Memory B cell (primary cell): ENCODE measurements at regions not wholly inside any gene's neighbourhood (a gene's known extent, or its start where the extent isn't known, plus 50 kb on each side); places are given as distances from the start of the nearest gene placed in this dataset.
"Not testable (repeated sequence)": the region's sequence is repeated elsewhere in the genome, so short reads cannot be mapped to it uniquely, and the experiment has no call there.

Experiments used
- ATAC-seq: fragments of 150-1000 bp; cut with Tn5 transposase; 2 replicates; pipeline ENCODE4 v1.10.0; 2021; ENCODE audit warnings: low read depth, mild to moderate bottlenecking, moderate library complexity
- DNase-seq, 2 donors: peaks; one replicate each; pipeline ENCODE4 v3.0.0; 2022; ENCODE audit warnings: low spot score in 2 of 2
- H3K27ac Mint-ChIP-seq: one replicate; pipeline ENCODE4 v1.8.0; 2022; ENCODE audit warnings: mild to moderate bottlenecking, moderate library complexity, mixed read lengths
- H3K27me3 Mint-ChIP-seq: one replicate; pipeline ENCODE4 v1.8.0; 2022; ENCODE audit warnings: mixed read lengths
- H3K36me3 Mint-ChIP-seq: one replicate; pipeline ENCODE4 v1.8.0; 2022; ENCODE audit warnings: mild to moderate bottlenecking, mixed read lengths
- H3K4me1 Mint-ChIP-seq: one replicate; pipeline ENCODE4 v1.8.0; 2022; ENCODE audit warnings: mixed read lengths
- H3K4me3 Mint-ChIP-seq: one replicate; pipeline ENCODE4 v1.8.0; 2022; ENCODE audit warnings: mild to moderate bottlenecking, moderate library complexity, mixed read lengths
- H3K9me3 Mint-ChIP-seq: one replicate; pipeline ENCODE4 v1.8.0; 2022; ENCODE audit warnings: mixed read lengths

DNA sequence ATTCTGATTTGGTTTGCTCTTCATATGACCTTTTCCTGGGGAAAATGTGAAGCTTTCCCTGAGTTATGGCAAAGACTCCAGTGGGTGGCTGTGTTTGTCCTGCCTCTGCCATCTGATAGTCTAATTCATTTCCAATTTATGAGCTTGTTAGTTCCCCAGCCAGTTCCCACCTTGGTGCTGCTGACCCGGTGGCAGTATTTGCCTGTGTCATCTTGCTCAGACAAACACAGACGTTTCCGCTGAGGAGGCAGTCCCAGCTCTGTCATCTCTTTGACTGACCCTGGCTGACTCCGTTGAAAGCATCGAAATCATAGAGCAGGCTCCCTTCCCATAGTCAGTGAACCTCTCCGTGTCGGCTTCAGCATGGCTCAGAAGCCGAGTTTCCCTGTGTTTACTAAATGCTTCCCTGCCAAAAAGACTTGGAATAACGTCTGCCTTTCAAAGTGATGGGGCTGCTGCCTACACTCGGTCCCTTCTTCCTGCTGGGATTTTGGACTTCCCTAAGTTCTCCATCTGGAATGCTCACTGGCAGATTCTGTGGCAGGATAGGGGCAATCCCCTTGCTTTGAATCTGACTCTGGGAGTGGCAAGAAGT, 538.3 kb downstream of the NPIPA7 start:
- no peaks in the 10 kb centered on the region for H3K9me3 Mint-ChIP-seq
- H3K4me1 Mint-ChIP-seq = no peaks in the 10 kb centered on the region
- ATAC-seq (no peak), DNase-seq (no peak)
- no peak overlapping the region for H3K4me3 Mint-ChIP-seq
- H3K36me3 Mint-ChIP-seq = no peaks in the 10 kb centered on the region
- no peak overlapping the region for H3K27ac Mint-ChIP-seq
- H3K27me3 Mint-ChIP-seq = peaks cover 11% of the 10 kb centered on the region

- no peak for ATAC-seq
- Mint-ChIP-seq H3K27ac (no peak overlapping the region), H3K36me3 (no peaks in the 10 kb centered on the region), H3K9me3 (peaks cover 2% of the 10 kb centered on the region), H3K27me3 (peaks cover 8% of the 10 kb centered on the region), H3K4me3 (no peak overlapping the region), H3K4me1 (no peaks in the 10 kb centered on the region)
- no peak for DNase-seq
These were observed 544.5 kb downstream of the NPIPA7 start for GRCh38 chr16:16923479-16923878.

GRCh38 chr16:16924613-16925012, 545.7 kb downstream of the NPIPA7 start:
- ATAC-seq (no peak), DNase-seq (no peak)
- Mint-ChIP-seq H3K36me3 (no peaks in the 10 kb centered on the region), H3K9me3 (peaks cover 2% of the 10 kb centered on the region), H3K27me3 (peaks cover 7% of the 10 kb centered on the region), H3K4me1 (no peaks in the 10 kb centered on the region), H3K4me3 (no peak overlapping the region), H3K27ac (no peak overlapping the region)

DNA sequence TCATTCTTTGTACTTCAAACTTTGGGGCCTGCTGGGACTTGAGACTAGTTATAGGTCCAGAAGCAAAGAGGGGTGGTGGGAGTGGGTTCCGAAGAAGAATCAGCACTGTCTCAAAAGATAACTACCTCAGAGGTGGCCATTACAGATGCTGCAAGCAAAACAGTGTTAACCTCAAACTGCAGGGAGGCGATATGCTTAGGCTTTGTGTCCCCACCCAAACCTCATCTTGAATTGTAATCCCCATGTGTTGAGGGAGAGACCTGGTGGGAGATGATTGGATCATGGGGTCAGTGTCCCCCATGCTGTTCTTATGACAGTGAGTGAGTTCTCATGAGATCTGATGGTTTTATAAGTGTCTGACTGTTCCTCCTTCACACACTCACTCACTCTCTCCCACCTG, 545.3 kb downstream of the XYLT1 start:
- peaks cover 4% of the 10 kb centered on the region for H3K27me3 Mint-ChIP-seq
- H3K4me1 Mint-ChIP-seq = no peaks in the 10 kb centered on the region
- H3K27ac Mint-ChIP-seq = no peak overlapping the region
- H3K4me3 Mint-ChIP-seq = no peak overlapping the region
- no peaks in the 10 kb centered on the region for H3K36me3 Mint-ChIP-seq
- peaks cover 2% of the 10 kb centered on the region for H3K9me3 Mint-ChIP-seq
- DNase-seq = no peak
- ATAC-seq = no peak

DNA sequence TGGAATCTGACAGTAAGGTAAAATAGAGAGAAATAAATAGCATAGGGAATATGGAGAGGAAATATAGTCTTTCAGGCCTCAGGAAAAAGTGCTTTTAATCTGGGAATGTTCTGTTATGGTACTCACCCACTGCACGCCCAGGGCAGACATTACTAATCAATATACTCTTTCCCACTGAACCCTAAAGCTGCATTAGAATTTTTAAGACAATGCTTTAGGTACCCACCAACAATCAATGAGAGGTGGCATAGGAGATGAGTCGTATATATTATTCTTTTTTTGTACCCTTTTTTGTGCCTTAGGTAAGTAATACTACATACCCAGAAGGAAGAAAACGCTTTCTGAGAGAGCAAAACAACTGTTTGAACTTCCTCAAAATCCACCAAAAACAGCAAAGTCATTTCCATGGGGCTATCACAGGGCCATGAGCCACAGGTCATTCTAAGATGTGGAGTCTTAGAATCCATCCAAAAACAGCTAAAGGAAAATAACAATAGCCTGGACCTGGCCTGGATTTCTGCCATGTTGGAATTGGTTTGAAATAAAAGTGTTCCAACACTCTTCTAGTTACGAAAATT, 542.1 kb downstream of the XYLT1 start:
- Mint-ChIP-seq H3K9me3 (peaks cover 2% of the 10 kb centered on the region), H3K27ac (no peak overlapping the region), H3K4me3 (no peak overlapping the region), H3K27me3 (peaks cover 5% of the 10 kb centered on the region), H3K4me1 (no peaks in the 10 kb centered on the region), H3K36me3 (no peaks in the 10 kb centered on the region)
- ATAC-seq (no peak), DNase-seq (no peak)

- Mint-ChIP-seq H3K36me3 (no peaks in the 10 kb centered on the region), H3K27me3 (peaks cover 4% of the 10 kb centered on the region), H3K4me1 (no peaks in the 10 kb centered on the region), H3K4me3 (no peak overlapping the region), H3K9me3 (peaks cover 2% of the 10 kb centered on the region), H3K27ac (no peak overlapping the region)
- DNase-seq (no peak), ATAC-seq (no peak)
These were observed 540.3 kb downstream of the XYLT1 start for GRCh38 chr16:16930309-16931000.

DNA sequence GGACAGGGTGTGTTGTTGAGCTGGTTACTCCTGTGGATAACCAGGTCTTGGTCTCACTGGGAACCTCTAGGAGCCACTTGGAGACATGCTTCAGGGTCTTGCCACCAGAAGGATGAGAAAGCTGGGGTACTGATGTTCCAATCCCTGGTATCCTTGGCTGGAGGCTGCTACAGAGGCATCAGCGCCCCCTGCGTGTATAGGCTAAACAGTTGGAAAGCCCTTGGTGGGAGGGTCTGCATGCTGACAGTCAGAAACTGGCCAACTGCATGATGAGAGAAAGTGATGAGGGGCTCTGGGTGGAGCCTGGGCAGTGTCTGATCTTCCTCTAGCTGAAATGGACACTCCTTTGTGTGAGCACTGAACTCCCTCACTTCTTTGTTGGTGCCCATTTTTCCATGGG, 536.9 kb downstream of the XYLT1 start:
- Mint-ChIP-seq H3K36me3 (no peaks in the 10 kb centered on the region), H3K4me1 (no peaks in the 10 kb centered on the region), H3K27ac (no peak overlapping the region), H3K9me3 (no peaks in the 10 kb centered on the region), H3K4me3 (no peak overlapping the region), H3K27me3 (peaks cover 6% of the 10 kb centered on the region)
- ATAC-seq (no peak), DNase-seq (no peak)

DNA sequence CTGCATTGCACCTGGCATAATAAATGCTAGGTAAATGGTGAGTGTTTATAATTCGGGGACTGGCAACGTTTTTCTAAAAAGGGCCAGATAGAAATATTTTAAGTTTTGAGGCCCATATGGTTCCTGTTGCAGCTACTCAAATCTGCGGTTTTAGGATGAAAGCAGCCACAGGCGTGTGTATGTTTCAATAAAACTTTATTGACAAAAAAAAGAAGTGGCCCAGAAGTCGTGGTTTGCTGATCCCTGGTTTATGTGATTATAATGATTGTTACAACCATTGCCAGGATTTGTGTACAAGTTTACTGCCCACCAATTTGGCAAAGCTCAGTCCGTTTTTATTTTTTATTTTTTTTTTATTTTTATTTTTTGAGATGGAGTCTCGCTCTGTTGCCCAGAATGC, 536.1 kb downstream of the XYLT1 start:
- Mint-ChIP-seq H3K4me1 (no peaks in the 10 kb centered on the region), H3K4me3 (no peak overlapping the region), H3K27ac (no peak overlapping the region), H3K9me3 (no peaks in the 10 kb centered on the region), H3K36me3 (no peaks in the 10 kb centered on the region), H3K27me3 (peaks cover 7% of the 10 kb centered on the region)
- DNase-seq (no peak), ATAC-seq (no peak)

- not testable (repeated sequence) for H3K27ac Mint-ChIP-seq, ATAC-seq, DNase-seq, H3K36me3 Mint-ChIP-seq, H3K4me3 Mint-ChIP-seq, H3K27me3 Mint-ChIP-seq, H3K4me1 Mint-ChIP-seq, H3K9me3 Mint-ChIP-seq
These were observed 534.9 kb downstream of the XYLT1 start for GRCh38 chr16:16935909-16936308.

DNA sequence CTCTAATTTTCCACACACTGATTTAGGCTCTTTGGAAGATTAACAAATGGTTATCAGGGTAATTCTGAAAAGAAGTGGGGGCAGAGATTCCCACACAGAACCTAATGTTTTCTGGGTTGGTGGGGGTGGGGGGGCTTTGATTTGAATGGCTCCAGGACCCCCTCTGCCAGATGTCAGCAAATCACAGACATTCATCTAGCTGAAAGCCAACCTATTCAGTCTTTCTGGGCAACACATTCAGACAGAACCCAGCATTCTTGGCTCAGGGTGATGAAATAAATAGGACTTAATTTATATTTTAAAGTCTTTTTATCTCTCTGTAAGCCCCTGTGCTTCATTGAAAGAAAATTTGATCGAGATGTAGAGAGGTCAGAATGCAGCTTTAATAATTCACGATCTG, 533.2 kb downstream of the XYLT1 start:
- DNase-seq (no peak), ATAC-seq (no peak)
- Mint-ChIP-seq H3K4me1 (no peaks in the 10 kb centered on the region), H3K27ac (no peak overlapping the region), H3K9me3 (no peaks in the 10 kb centered on the region), H3K27me3 (peaks cover 4% of the 10 kb centered on the region), H3K36me3 (no peaks in the 10 kb centered on the region), H3K4me3 (no peak overlapping the region)

GRCh38 chr16:16938009-16938408, 532.8 kb downstream of the XYLT1 start:
- no peaks in the 10 kb centered on the region for H3K4me1 Mint-ChIP-seq
- H3K27me3 Mint-ChIP-seq = peaks cover 4% of the 10 kb centered on the region
- DNase-seq (no peak), ATAC-seq (no peak)
- no peaks in the 10 kb centered on the region for H3K36me3 Mint-ChIP-seq
- no peaks in the 10 kb centered on the region for H3K9me3 Mint-ChIP-seq
- no peak overlapping the region for H3K4me3 Mint-ChIP-seq
- no peak overlapping the region for H3K27ac Mint-ChIP-seq

DNA sequence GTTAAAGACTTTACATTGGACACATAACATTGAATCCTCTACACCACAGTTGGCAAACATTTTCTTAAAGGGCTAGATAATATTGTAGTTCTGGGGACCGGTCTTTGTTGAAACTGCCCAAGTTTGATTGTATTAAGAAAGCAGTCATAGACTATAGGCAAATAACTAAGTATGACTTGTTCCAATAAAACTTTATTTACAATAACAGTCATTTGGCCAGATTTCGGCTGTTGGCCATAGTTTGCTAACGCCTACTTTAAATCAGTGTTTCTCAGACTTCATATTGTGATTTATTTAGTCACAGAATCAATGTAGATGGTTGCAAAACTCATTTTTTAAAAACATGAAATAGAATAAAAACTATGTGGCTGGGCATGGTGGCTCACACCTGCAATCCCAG, 531.8 kb downstream of the XYLT1 start:
- Mint-ChIP-seq H3K4me1 (no peaks in the 10 kb centered on the region), H3K27ac (no peak overlapping the region), H3K36me3 (no peaks in the 10 kb centered on the region), H3K27me3 (peaks cover 8% of the 10 kb centered on the region), H3K4me3 (no peak overlapping the region), H3K9me3 (no peaks in the 10 kb centered on the region)
- no peak for ATAC-seq
- no peak for DNase-seq

GRCh38 chr16:16940351-16940750, 530.4 kb downstream of the XYLT1 start:
- Mint-ChIP-seq H3K4me3 (no peak overlapping the region), H3K27ac (no peak overlapping the region), H3K9me3 (no peaks in the 10 kb centered on the region), H3K36me3 (no peaks in the 10 kb centered on the region), H3K4me1 (no peaks in the 10 kb centered on the region), H3K27me3 (peaks cover 8% of the 10 kb centered on the region)
- no peak for DNase-seq
- no peak for ATAC-seq

DNA sequence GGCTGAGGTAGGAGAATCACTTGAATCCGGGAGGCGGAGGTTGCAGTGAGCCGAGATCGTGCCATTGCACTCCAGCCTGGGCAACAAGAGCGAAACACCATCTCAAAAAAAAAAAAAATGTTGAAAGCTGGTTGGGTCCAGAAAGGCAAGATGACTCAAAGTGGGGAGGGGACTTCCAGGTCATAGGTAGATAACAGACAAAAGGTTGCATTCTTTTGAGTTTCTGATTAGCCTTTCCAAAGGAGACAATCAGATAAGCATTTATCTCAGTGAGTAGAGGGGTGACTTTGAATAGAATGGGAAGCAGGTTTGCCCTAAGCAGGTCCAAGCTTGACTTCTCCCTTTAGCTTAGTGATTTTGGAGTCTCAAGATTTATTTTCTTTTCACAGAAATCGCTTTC, 527.9 kb downstream of the XYLT1 start:
- H3K4me3 Mint-ChIP-seq, H3K27ac Mint-ChIP-seq, DNase-seq, H3K27me3 Mint-ChIP-seq, H3K9me3 Mint-ChIP-seq, H3K36me3 Mint-ChIP-seq, H3K4me1 Mint-ChIP-seq, ATAC-seq: not testable (repeated sequence)

- Mint-ChIP-seq H3K36me3 (peaks cover 3% of the 10 kb centered on the region), H3K9me3 (peaks cover 7% of the 10 kb centered on the region), H3K27me3 (peaks cover 4% of the 10 kb centered on the region), H3K27ac (no peak overlapping the region), H3K4me1 (no peaks in the 10 kb centered on the region), H3K4me3 (no peak overlapping the region)
- DNase-seq (no peak), ATAC-seq (no peak)
These were observed 525.6 kb downstream of the XYLT1 start for GRCh38 chr16:16945207-16945606.
